ENCODE measurements at regions not wholly inside any gene's neighbourhood (a gene's known extent, or its start where the extent isn't known, plus 50 kb on each side); places are given as distances from the start of the nearest gene placed in this dataset.

GRCh38 chr9:118083161-118083560, 379.0 kb downstream of the TLR4 start:
- TF ChIP-seq, protein P1, sequence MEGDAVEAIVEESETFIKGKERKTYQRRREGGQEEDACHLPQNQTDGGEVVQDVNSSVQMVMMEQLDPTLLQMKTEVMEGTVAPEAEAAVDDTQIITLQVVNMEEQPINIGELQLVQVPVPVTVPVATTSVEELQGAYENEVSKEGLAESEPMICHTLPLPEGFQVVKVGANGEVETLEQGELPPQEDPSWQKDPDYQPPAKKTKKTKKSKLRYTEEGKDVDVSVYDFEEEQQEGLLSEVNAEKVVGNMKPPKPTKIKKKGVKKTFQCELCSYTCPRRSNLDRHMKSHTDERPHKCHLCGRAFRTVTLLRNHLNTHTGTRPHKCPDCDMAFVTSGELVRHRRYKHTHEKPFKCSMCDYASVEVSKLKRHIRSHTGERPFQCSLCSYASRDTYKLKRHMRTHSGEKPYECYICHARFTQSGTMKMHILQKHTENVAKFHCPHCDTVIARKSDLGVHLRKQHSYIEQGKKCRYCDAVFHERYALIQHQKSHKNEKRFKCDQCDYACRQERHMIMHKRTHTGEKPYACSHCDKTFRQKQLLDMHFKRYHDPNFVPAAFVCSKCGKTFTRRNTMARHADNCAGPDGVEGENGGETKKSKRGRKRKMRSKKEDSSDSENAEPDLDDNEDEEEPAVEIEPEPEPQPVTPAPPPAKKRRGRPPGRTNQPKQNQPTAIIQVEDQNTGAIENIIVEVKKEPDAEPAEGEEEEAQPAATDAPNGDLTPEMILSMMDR (IDR thresholded peaks at IDR 0.05; ENCODE audit: insufficient read depth, low read length) = no peak
- TF ChIP-seq, protein P2, sequence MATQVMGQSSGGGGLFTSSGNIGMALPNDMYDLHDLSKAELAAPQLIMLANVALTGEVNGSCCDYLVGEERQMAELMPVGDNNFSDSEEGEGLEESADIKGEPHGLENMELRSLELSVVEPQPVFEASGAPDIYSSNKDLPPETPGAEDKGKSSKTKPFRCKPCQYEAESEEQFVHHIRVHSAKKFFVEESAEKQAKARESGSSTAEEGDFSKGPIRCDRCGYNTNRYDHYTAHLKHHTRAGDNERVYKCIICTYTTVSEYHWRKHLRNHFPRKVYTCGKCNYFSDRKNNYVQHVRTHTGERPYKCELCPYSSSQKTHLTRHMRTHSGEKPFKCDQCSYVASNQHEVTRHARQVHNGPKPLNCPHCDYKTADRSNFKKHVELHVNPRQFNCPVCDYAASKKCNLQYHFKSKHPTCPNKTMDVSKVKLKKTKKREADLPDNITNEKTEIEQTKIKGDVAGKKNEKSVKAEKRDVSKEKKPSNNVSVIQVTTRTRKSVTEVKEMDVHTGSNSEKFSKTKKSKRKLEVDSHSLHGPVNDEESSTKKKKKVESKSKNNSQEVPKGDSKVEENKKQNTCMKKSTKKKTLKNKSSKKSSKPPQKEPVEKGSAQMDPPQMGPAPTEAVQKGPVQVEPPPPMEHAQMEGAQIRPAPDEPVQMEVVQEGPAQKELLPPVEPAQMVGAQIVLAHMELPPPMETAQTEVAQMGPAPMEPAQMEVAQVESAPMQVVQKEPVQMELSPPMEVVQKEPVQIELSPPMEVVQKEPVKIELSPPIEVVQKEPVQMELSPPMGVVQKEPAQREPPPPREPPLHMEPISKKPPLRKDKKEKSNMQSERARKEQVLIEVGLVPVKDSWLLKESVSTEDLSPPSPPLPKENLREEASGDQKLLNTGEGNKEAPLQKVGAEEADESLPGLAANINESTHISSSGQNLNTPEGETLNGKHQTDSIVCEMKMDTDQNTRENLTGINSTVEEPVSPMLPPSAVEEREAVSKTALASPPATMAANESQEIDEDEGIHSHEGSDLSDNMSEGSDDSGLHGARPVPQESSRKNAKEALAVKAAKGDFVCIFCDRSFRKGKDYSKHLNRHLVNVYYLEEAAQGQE (IDR thresholded peaks at IDR 0.05; ENCODE audit: insufficient replicate concordance, low read depth) = no peak
- TF ChIP-seq POLR2AphosphoS5 (IDR thresholded peaks at IDR 0.05; ENCODE audit: low read depth) = no peak

All from HL-60 (cell line).